ENCODE measurements at regions not wholly inside any gene's neighbourhood (a gene's known extent, or its start where the extent isn't known, plus 50 kb on each side); places are given as distances from the start of the nearest gene placed in this dataset.

- DNase-seq (peak in 1 of 2 donors; percentile 15), ATAC-seq (peak in 6 of 8 donors; percentile 58 to 89 (median 72))
- TF ChIP-seq, protein P1, sequence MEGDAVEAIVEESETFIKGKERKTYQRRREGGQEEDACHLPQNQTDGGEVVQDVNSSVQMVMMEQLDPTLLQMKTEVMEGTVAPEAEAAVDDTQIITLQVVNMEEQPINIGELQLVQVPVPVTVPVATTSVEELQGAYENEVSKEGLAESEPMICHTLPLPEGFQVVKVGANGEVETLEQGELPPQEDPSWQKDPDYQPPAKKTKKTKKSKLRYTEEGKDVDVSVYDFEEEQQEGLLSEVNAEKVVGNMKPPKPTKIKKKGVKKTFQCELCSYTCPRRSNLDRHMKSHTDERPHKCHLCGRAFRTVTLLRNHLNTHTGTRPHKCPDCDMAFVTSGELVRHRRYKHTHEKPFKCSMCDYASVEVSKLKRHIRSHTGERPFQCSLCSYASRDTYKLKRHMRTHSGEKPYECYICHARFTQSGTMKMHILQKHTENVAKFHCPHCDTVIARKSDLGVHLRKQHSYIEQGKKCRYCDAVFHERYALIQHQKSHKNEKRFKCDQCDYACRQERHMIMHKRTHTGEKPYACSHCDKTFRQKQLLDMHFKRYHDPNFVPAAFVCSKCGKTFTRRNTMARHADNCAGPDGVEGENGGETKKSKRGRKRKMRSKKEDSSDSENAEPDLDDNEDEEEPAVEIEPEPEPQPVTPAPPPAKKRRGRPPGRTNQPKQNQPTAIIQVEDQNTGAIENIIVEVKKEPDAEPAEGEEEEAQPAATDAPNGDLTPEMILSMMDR (IDR thresholded peaks at IDR 0.05) = no peak
These were observed 88.7 kb upstream of the NRP1 start for GRCh38 chr10:33423154-33423529.

DNA sequence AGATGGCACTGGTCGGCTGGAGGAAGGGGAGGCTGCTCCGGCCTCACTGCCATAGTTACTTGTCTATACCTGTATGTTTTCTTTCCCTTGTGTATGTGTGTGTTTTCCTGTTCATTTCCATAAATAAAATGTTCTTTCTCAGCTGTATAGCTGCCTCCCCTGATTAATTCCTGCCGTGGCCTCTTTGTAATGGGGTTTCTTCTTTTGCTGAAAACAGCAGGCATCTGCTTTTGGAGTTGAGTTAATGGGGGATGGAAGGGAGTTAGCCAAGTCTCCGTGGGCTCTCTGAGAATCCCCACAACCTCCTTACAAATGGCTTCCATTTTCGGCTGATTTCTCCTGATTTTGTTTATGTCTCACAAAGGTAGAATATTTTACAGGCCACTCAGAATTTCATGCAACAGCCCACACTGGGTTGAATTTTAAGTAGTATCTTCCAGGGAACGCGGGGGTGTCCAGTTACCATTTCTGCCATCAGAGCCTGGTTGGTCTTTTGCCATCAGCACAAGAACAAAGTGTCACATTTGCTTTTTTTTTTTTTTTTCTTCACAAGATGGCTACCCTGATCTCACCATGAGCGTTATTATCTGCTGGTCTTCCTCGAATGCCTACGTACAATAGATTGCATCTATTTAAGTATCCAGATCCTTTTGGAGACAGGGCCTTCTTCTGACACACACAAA is 88.1 kb upstream of the NRP1 start:
- 86 to 87% methylated on average over 10 of the region's 10 CpGs for WGBS, 2 donors
- no peak for DNase-seq
- TF ChIP-seq, protein P1 (IDR thresholded peaks at IDR 0.05) = no peak

More at GRCh38 chr10:33423154-33423529, 88.7 kb upstream of the NRP1 start:
- Histone ChIP-seq H3K27ac (no peak overlapping the region), H3K27me3 (no peaks in the 10 kb centered on the region), H3K4me1 (peaks cover 0 to 24% (median 0%) of the 10 kb centered on the region in 9 donors), H3K9me3 (no peaks in the 10 kb centered on the region), H3K36me3 (no peaks in the 10 kb centered on the region), H3K4me3 (no peak overlapping the region)
- WGBS, 2 donors = 81 to 83% methylated on average over 5 of the region's 5 CpGs
- intact Hi-C loops (cut with DNase I) = no loop called here

DNA sequence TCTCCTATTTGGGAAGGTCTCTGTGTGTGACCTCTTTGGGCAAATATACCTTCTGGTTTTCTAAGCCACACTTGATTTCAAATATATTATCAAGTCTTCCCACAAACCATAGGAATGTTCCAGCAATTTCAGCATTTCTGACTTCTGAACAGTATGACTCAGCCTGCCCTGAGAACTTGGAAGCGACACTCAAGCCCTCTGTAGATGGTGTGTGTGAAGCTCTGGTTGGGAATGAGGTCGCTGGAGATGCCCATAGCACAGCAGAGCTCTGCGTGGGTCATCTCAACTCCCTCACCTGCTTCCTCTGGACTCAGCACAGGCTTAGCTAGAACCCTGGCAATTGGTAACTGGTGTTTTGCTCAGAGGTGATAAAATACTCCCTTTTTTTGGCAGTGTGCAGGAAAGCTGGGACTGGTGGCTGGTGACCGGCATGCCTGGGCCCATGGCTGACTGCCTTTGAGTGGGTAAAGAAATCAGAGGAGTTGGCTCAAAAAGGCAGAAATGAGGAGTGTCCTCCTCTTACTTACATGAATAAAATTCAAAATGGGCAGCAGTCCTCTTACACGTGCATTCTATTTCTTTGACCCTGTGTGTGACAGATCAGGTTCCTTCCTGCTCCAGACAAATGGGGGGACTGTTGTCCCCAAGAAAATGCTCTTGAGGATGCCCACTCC is 87.5 kb upstream of the NRP1 start:
- Histone ChIP-seq H3K36me3 (no peaks in the 10 kb centered on the region), H3K27me3 (no peaks in the 10 kb centered on the region), H3K4me1 (peaks cover 0 to 24% (median 0%) of the 10 kb centered on the region in 9 donors), H3K4me3 (no peak overlapping the region), H3K9me3 (no peaks in the 10 kb centered on the region), H3K27ac (no peak overlapping the region)
- ATAC-seq (peak in 7 of 8 donors; percentile 60 to 90 (median 79)), DNase-seq (no peak)
- TF ChIP-seq, protein P1 (IDR thresholded peaks at IDR 0.05) = no peak
- WGBS, 2 donors = 82 to 83% methylated on average over 5 of the region's 5 CpGs
- intact Hi-C loops (cut with DNase I) = no loop called here

More for the DNA sequence above, 88.1 kb upstream of the NRP1 start:
- H3K9me3 ChIP-seq = no peaks in the 10 kb centered on the region
- no peak overlapping the region for H3K27ac ChIP-seq
- H3K4me1 ChIP-seq = peaks cover 0 to 24% (median 0%) of the 10 kb centered on the region in 9 donors
- H3K4me3 ChIP-seq = no peak overlapping the region
- H3K27me3 ChIP-seq = no peaks in the 10 kb centered on the region
- intact Hi-C loops (cut with DNase I) = no loop called here
- no peaks in the 10 kb centered on the region for H3K36me3 ChIP-seq
- no peak for ATAC-seq

GRCh38 chr10:33419311-33419710 is 84.8 kb upstream of the NRP1 start:
- H3K9me3 ChIP-seq = no peaks in the 10 kb centered on the region
- DNase-seq (peak in 1 of 2 donors; percentile 15), ATAC-seq (peak in 2 of 8 donors; percentile 31 to 38)
- peaks cover 0 to 27% (median 0%) of the 10 kb centered on the region in 9 donors for H3K4me1 ChIP-seq
- intact Hi-C loops (cut with DNase I) = no loop called here
- H3K27me3 ChIP-seq = no peaks in the 10 kb centered on the region
- H3K36me3 ChIP-seq = no peaks in the 10 kb centered on the region
- no peak overlapping the region for H3K4me3 ChIP-seq
- peak overlapping the region in 1 of 10 donors; percentile 17 for H3K27ac ChIP-seq
- WGBS, 2 donors = 37 to 42% methylated on average over 3 of the region's 3 CpGs
- TF ChIP-seq, protein P1 (IDR thresholded peaks at IDR 0.05) = no peak
